Astrocyte (in vitro differentiated cells and primary cell): ENCODE measurements at regions not wholly inside any gene's neighbourhood (a gene's known extent, or its start where the extent isn't known, plus 50 kb on each side); places are given as distances from the start of the nearest gene placed in this dataset.
"Not testable (repeated sequence)": the region's sequence is repeated elsewhere in the genome, so short reads cannot be mapped to it uniquely, and the experiment has no call there.

ENCODE experiments used
- DNase-seq: peaks from one replicate; pipeline ENCODE4 v3.0.0-alpha.2; 2010; ENCODE audit warnings: low read depth
- FAIRE-seq: peaks from 2 replicates; lab custom pipeline; 2011; peaks lifted over from hg19 to GRCh38; lab: Jason Lieb, UNC
- H2AFZ ChIP-seq: 2 replicates; pipeline ENCODE4 v1.6.0; 2012; ENCODE audit warnings: low read depth, low read length, inconsistent platforms
- H3K27ac ChIP-seq: 2 replicates; pipeline ENCODE4 v1.5.1; 2011; ENCODE audit warnings: low read depth, low read length, inconsistent platforms
- H3K27me3 ChIP-seq: 2 replicates; pipeline ENCODE4 v1.6.0; 2011; ENCODE audit warnings: low read length, inconsistent platforms; ENCODE audit not compliant: insufficient read depth
- H3K36me3 ChIP-seq: 2 replicates; pipeline ENCODE4 v1.5.1; 2011; ENCODE audit warnings: low read length, inconsistent platforms; ENCODE audit not compliant: insufficient read depth
- H3K4me1 ChIP-seq: 2 replicates; pipeline ENCODE4 v1.5.1; 2011; ENCODE audit warnings: low read length, inconsistent platforms; ENCODE audit not compliant: insufficient read depth
- H3K4me2 ChIP-seq: 2 replicates; pipeline ENCODE4 v1.6.0; 2012; ENCODE audit warnings: low read length, inconsistent platforms
- H3K4me3 ChIP-seq: 2 replicates; pipeline ENCODE4 v1.5.1; 2011; ENCODE audit warnings: low read depth, mild to moderate bottlenecking, low read length, inconsistent platforms; ENCODE audit not compliant: insufficient read depth
- H3K79me2 ChIP-seq: 2 replicates; pipeline ENCODE4 v1.6.0; 2012; ENCODE audit warnings: mild to moderate bottlenecking, low read length, inconsistent platforms; ENCODE audit not compliant: insufficient read depth
- H3K9ac ChIP-seq: 2 replicates; pipeline ENCODE4 v1.6.0; 2012; ENCODE audit warnings: mild to moderate bottlenecking, low read length, inconsistent platforms
- H3K9me3 ChIP-seq: 2 replicates; pipeline ENCODE4 v1.5.1; 2012; ENCODE audit warnings: low read depth, mild to moderate bottlenecking, low read length, inconsistent platforms; ENCODE audit not compliant: insufficient read depth
- H4K20me1 ChIP-seq: 2 replicates; pipeline ENCODE4 v1.6.0; 2012; ENCODE audit warnings: low read length, inconsistent platforms; ENCODE audit not compliant: insufficient read depth
- H3K27ac Mint-ChIP-seq: one replicate; pipeline ENCODE4 v1.8.0; 2021; ENCODE audit warnings: mild to moderate bottlenecking, mixed read lengths; ENCODE audit not compliant: unreplicated experiment
- H3K27me3 Mint-ChIP-seq: one replicate; pipeline ENCODE4 v1.8.0; 2021; ENCODE audit warnings: low read depth, mixed read lengths; ENCODE audit not compliant: unreplicated experiment
- H3K36me3 Mint-ChIP-seq: one replicate; pipeline ENCODE4 v1.8.0; 2021; ENCODE audit warnings: low read depth, mixed read lengths; ENCODE audit not compliant: unreplicated experiment
- H3K4me1 Mint-ChIP-seq: one replicate; pipeline ENCODE4 v1.8.0; 2021; ENCODE audit warnings: low read depth, mixed read lengths; ENCODE audit not compliant: unreplicated experiment
- H3K4me3 Mint-ChIP-seq: one replicate; pipeline ENCODE4 v1.8.0; 2021; ENCODE audit warnings: mild to moderate bottlenecking, moderate library complexity, mixed read lengths; ENCODE audit not compliant: unreplicated experiment
- H3K9me3 Mint-ChIP-seq: one replicate; pipeline ENCODE4 v1.8.0; 2021; ENCODE audit warnings: mild to moderate bottlenecking, mixed read lengths; ENCODE audit not compliant: unreplicated experiment
- EZH2 ChIP-seq: IDR thresholded peaks from 2 replicates; pipeline ENCODE4 v1.6.1; 2012; ENCODE audit warnings: mild to moderate bottlenecking, low read length, inconsistent platforms; ENCODE audit not compliant: insufficient read depth
- TF ChIP-seq, protein P1 (sequence below): IDR thresholded peaks from 2 replicates; pipeline ENCODE4 v1.5.1; 2011; ENCODE audit warnings: low read depth, mild to moderate bottlenecking, inconsistent platforms, low read length, moderate library complexity; ENCODE audit not compliant: insufficient read depth

DNA sequence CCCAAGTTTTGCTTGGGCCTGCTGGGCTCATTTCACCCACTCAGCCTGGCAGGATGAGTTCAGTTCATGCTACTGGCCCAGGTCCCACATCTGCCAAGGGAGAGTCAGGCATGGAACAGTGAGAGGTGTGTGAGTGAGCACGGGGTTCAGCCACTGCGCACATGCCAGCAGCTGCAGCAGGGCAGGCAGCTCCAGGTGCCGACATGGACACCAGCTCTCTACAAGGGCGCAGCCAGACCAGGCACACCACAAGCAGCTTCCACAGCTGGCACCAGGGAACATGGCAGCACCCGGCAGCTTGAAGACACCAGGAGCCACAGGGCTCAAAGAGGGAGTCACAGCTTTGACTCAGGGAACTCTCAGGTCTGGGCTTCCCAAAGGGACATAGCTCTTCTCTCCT is 938.0 kb downstream of the SORCS3 start:
- Histone ChIP-seq H3K36me3 (no peaks in the 10 kb centered on the region), H3K27me3 (no peaks in the 10 kb centered on the region), H2AFZ (no peak overlapping the region), H3K4me2 (no peak overlapping the region), H4K20me1 (no peaks in the 10 kb centered on the region), H3K27ac (no peak overlapping the region), H3K9ac (no peak overlapping the region), H3K4me1 (no peaks in the 10 kb centered on the region), H3K79me2 (no peaks in the 10 kb centered on the region), H3K9me3 (peaks cover 6% of the 10 kb centered on the region), H3K4me3 (no peak overlapping the region)
- no peaks in the 10 kb centered on the region for H3K9me3 Mint-ChIP-seq
- DNase-seq, result no peak
- TF ChIP-seq, protein P1, sequence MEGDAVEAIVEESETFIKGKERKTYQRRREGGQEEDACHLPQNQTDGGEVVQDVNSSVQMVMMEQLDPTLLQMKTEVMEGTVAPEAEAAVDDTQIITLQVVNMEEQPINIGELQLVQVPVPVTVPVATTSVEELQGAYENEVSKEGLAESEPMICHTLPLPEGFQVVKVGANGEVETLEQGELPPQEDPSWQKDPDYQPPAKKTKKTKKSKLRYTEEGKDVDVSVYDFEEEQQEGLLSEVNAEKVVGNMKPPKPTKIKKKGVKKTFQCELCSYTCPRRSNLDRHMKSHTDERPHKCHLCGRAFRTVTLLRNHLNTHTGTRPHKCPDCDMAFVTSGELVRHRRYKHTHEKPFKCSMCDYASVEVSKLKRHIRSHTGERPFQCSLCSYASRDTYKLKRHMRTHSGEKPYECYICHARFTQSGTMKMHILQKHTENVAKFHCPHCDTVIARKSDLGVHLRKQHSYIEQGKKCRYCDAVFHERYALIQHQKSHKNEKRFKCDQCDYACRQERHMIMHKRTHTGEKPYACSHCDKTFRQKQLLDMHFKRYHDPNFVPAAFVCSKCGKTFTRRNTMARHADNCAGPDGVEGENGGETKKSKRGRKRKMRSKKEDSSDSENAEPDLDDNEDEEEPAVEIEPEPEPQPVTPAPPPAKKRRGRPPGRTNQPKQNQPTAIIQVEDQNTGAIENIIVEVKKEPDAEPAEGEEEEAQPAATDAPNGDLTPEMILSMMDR, result no peak
- TF ChIP-seq EZH2, result no peak
- no peak overlapping the region for H3K4me3 Mint-ChIP-seq
- no peaks in the 10 kb centered on the region for H3K36me3 Mint-ChIP-seq
- no peak for FAIRE-seq
- no peaks in the 10 kb centered on the region for H3K27me3 Mint-ChIP-seq
- H3K4me1 Mint-ChIP-seq, result peaks cover 4% of the 10 kb centered on the region
- no peak overlapping the region for H3K27ac Mint-ChIP-seq

- H3K4me1 Mint-ChIP-seq, result peaks cover 4% of the 10 kb centered on the region
- Histone ChIP-seq H3K9ac (no peak overlapping the region), H3K4me1 (no peaks in the 10 kb centered on the region), H4K20me1 (no peaks in the 10 kb centered on the region), H2AFZ (no peak overlapping the region), H3K79me2 (no peaks in the 10 kb centered on the region), H3K9me3 (peaks cover 6% of the 10 kb centered on the region), H3K27me3 (no peaks in the 10 kb centered on the region), H3K36me3 (no peaks in the 10 kb centered on the region), H3K4me2 (no peak overlapping the region), H3K27ac (no peak overlapping the region), H3K4me3 (no peak overlapping the region)
- FAIRE-seq, result no peak
- H3K4me3 Mint-ChIP-seq, result no peak overlapping the region
- no peaks in the 10 kb centered on the region for H3K27me3 Mint-ChIP-seq
- DNase-seq, result no peak
- H3K36me3 Mint-ChIP-seq, result no peaks in the 10 kb centered on the region
- no peak for TF ChIP-seq EZH2
- TF ChIP-seq, protein P1, result no peak
- no peaks in the 10 kb centered on the region for H3K9me3 Mint-ChIP-seq
- H3K27ac Mint-ChIP-seq, result no peak overlapping the region
Measured at GRCh38 chr10:105577865-105578607, 936.9 kb downstream of the SORCS3 start.

DNA sequence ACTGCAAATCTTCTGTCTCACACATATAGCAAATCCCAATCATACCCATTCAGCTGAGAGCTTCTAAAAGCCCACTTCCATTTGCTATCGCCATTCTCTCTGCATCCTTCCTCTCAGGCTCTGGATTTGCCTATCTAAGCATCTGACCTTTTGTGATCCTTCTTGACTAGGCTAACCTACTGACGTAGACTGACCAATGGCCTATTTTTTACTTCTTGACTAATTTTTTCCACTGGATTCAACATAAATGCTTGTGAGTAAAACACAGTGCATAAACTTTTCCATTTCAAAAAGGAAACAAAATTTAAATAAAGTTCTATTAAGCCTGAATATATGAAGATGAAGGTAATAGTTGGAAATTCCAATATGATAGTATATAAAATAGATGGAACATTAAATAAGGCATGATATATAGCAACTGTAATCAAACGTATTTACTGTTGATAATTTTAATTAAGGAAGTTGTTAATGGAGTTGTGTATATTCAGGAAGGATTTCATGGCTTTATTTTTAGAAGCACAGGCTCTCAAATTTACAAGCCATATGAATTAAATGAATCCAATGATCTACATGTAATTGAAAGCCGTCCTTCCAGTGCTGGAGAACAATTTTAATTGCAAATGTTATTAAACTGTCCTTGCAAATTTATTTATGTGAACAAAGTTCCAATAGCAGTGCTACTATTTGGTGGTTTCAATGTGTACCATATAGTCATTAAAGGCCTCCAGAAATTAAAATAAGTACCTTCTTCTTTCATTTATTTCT is 918.4 kb downstream of the SORCS3 start:
- H3K27me3 ChIP-seq, result no peaks in the 10 kb centered on the region
- H2AFZ ChIP-seq, result no peak overlapping the region
- no peaks in the 10 kb centered on the region for H4K20me1 ChIP-seq
- peaks cover 2% of the 10 kb centered on the region for H3K9me3 Mint-ChIP-seq
- H3K4me1 ChIP-seq, result no peaks in the 10 kb centered on the region
- FAIRE-seq (no peak), DNase-seq (no peak)
- H3K36me3 Mint-ChIP-seq, result no peaks in the 10 kb centered on the region
- H3K79me2 ChIP-seq, result no peaks in the 10 kb centered on the region
- no peaks in the 10 kb centered on the region for H3K27me3 Mint-ChIP-seq
- no peaks in the 10 kb centered on the region for H3K9me3 ChIP-seq
- H3K27ac ChIP-seq, result no peak overlapping the region
- H3K27ac Mint-ChIP-seq, result no peak overlapping the region
- no peaks in the 10 kb centered on the region for H3K36me3 ChIP-seq
- no peak overlapping the region for H3K4me3 Mint-ChIP-seq
- TF ChIP-seq EZH2, result no peak
- TF ChIP-seq, protein P1, result no peak
- no peak overlapping the region for H3K9ac ChIP-seq
- H3K4me3 ChIP-seq, result no peak overlapping the region
- H3K4me2 ChIP-seq, result no peak overlapping the region
- H3K4me1 Mint-ChIP-seq, result no peaks in the 10 kb centered on the region

GRCh38 chr10:105550453-105550852 is 909.4 kb downstream of the SORCS3 start:
- H3K36me3 ChIP-seq, H3K36me3 Mint-ChIP-seq, H3K27me3 Mint-ChIP-seq, H3K9me3 ChIP-seq, FAIRE-seq, H3K27me3 ChIP-seq, H3K4me2 ChIP-seq, DNase-seq, H3K4me1 Mint-ChIP-seq, H3K4me3 Mint-ChIP-seq, H3K4me3 ChIP-seq, H3K9me3 Mint-ChIP-seq, H4K20me1 ChIP-seq, H2AFZ ChIP-seq, H3K27ac ChIP-seq, H3K9ac ChIP-seq, H3K27ac Mint-ChIP-seq, H3K79me2 ChIP-seq, H3K4me1 ChIP-seq: not testable (repeated sequence)
